HG02763 (cell line): ENCODE measurements at regions not wholly inside any gene's neighbourhood (a gene's known extent, or its start where the extent isn't known, plus 50 kb on each side); places are given as distances from the start of the nearest gene placed in this dataset.

Experiments
- ATAC-seq: cut with Tn5 transposase; IDR thresholded peaks from one replicate; pipeline ENCODE4 v1.9.1; 2021; ENCODE audit warnings: mild to moderate bottlenecking, moderate library complexity; ENCODE audit not compliant: unreplicated experiment

GRCh38 chr1:232484856-232485255 is 145.1 kb downstream of the SIPA1L2 start:
- no peak for ATAC-seq

GRCh38 chr1:232483826-232484225 is 146.1 kb downstream of the SIPA1L2 start:
- no peak for ATAC-seq

DNA sequence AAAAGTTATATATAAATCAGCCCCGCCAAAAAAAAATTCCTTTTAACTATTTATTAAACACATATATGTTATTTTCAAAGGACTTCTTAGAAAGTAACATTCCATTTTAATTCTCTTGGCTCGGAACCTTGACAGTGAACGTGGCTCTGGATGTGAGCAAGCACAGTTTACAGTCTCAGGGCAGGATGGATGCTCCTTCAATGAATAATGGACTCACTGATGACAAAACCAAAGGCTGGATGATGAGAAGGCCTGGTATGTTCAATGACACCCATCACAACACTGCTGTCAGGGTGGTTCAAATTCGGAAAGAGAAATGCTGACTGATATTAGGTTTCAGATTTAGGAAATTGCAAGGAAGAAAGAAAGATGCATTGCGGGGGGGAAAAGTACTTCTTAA is 148.8 kb downstream of the SIPA1L2 start:
- ATAC-seq = no peak

DNA sequence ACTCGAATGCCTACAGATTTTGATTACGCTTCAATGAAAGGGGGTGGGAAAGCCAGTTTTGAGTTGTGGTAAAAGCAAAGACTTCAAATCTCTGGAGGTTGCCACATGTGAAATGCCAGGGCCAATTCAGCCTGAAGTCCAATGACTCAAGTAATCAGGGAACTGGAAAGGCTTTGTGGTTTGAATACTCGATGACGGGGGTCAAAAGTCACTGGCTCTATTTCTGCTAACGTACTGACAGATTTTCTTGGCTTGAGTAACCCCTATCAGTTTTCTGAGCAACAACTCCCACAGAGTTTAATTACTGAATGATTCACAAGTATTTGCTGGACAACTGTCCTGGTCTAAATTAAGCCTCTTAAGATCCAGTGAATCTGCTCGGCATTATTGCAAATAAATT is 152.2 kb downstream of the SIPA1L2 start:
- ATAC-seq = no peak

DNA sequence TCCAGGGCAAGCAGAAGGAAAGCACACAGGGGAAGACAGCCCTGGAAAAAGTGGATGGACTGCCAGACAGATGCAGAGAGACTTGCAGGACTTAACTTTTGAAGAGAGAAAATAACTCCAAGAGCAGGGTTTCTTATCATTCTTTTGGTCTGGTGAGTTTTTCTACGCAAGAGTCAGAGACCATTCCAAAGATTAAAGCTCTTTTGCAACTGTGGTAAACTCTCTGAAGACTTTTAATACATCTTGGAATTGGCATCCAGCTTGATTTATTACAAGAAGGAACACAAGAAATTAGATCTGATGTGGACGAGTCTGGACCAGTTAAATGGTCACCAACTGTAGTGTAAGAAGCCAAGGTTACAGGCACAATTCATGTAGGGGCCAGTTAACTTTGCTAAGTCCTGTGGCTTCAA is 153.4 kb downstream of the SIPA1L2 start:
- no peak for ATAC-seq

DNA sequence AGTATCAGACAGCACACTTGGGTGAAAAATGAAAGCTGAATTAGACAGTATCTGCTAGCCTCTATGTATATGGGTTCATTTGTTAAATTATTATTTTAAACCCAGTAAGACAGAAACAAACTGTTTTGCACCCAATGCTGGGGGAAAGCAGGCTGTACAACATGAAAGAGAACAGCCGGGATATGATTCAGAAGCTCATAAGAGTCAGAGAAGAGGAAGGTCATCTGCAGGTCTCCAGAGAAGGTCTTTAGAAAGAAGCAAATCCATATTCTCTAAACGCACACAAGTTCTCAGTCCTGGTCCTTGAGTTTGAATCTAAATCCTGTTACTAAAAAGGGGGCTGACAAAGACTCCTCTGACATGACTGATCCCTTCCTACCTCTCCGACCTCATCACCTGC is 155.1 kb downstream of the SIPA1L2 start:
- no peak for ATAC-seq

DNA sequence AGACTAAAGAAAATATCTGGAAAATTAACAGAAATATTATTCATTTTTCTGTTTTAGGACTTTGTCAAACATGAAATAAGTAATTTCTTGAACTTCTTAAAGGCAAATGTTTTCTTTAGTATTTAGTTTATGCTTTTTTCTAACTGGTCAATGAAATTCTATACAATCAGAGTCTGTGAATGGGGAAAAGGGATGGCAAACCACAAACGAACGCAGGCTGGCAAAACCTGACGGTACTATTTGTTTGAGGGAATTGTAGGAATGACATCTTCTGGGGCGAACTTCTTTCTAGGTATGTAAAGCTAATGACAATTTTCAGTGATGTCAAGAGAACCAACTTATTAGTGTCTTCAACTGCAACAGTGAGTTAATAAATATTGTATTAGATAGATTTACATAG is 156.0 kb downstream of the SIPA1L2 start:
- ATAC-seq = no peak

DNA sequence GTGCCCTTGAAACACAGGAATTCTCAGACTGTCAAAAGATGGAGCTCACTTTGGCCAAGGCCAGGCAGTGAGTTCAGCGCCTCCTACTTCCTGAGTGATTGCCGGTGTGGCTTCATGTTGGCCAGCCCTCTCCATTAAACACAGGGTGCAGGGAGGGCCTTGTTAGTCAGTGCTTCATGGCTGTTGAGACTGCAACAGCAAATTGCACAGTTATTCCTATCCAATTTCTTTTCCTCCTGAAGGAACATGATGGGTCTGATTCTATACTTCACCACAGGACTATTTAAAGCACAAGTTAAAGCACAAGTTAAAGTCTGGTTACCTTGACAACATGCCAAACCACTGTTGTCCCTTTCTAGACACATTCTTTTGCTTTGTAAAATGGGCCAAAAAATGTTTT is 156.6 kb downstream of the SIPA1L2 start:
- no peak for ATAC-seq

DNA sequence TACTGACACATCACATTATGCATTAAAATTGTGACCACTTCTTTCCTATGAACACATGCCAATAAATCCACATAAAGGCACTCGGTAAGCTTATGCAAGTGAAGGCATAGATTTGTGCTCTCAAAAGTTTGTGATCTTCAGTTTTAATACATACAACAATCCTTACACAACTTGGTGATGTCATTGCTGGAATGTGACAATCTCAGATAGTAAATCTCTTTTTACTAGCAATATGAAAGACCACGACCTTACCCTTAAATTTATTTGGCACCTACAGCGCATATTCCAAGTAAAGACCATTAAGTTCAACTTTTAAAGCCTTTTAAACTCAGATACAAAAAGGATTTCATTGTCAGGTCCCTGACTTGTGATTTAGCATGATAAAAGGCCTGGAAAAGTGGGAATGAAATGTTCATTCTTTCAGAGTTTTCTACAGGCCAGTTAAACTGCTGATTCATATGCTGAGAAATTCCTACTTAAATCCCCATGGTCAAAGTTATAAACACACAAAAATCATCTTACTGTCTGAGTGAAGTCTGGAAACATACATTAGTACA is 157.4 kb downstream of the SIPA1L2 start:
- ATAC-seq = no peak

GRCh38 chr1:232471250-232471649 is 158.7 kb downstream of the SIPA1L2 start:
- ATAC-seq = no peak

- no peak for ATAC-seq
Observed at GRCh38 chr1:232470711-232471110, 159.2 kb downstream of the SIPA1L2 start.

GRCh38 chr1:232468249-232468648 is 161.7 kb downstream of the SIPA1L2 start:
- ATAC-seq = no peak

GRCh38 chr1:232467073-232467760 is 162.7 kb downstream of the SIPA1L2 start:
- ATAC-seq = no peak

DNA sequence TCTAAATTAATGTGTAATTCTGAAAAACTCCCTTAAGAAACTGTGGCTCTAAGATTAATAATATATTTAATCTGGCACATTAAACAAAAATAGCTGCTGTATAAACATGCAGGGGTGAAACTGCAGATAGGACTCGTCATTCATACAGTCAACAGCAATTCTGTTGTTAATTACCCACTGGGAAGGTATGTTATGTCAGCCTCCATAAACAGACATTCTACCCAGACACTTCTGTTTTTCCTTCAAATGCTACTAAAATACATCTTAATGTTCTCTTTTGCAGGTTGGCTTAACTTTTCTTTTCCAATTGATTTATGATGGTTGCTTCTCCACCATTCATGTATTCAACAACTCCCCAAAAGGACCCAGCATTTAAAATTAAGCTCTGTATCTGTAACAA is 165.6 kb downstream of the SIPA1L2 start:
- ATAC-seq = no peak

- ATAC-seq = no peak
Observed at GRCh38 chr1:232463225-232463624, 166.7 kb downstream of the SIPA1L2 start.

- no peak for ATAC-seq
Observed at GRCh38 chr1:232462213-232462612, 167.7 kb downstream of the SIPA1L2 start.

DNA sequence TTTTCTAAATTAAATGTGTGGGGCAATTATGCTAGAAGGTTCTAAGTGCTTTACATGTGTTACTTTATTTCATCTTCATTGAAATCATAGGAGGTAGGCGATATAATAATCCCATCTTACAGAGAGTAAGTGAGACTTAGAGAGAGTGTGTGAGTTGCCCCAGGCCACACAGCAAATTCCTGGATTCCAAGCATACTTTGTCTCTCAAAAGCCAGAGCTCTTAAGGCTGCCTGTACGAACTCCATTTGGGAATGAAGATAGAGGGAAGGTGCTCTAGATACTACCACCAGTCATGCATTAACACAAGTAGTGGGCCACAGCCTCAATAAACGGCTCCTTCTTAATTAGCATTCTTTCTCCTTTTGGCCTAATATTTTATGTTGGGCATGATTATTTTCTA is 170.1 kb downstream of the SIPA1L2 start:
- ATAC-seq = no peak

DNA sequence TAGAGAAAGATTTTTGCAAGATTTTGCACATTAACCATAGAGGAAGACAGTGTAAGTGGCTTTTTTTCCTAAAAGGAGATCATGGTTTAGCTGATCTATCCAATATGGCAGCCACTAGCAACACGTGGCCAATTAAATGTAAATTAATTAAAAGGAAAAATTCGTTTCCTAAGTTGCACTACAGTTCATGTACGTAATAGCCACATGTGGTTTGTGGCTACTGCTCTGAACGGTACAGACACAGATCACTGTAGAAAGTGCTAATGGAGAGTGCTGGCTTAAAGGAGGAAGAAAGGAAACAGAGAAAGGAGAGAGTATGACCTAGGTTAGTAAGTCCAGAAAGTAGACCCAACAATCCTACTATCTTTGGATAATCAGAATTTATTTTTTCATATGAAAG is 170.8 kb downstream of the SIPA1L2 start:
- ATAC-seq = no peak

DNA sequence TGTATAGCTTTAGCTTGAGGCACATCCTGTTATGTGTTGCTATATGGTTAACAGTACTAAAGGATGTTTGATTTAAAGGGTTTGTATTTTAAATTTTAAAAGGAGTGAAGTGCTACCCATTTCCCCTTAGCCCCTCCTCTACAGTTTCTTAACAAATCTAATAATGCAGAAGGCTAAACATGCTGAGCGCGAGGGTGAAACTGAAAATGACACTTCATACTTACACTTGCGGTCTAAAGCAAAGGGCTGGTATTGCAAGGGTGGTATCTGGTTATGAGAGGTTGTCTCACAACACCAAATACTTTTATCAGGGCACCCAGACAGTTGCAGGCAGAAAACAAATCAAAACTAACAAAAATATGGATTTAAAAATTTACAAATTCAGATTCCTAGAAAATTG is 172.3 kb downstream of the SIPA1L2 start:
- peak; percentile 92 for ATAC-seq

DNA sequence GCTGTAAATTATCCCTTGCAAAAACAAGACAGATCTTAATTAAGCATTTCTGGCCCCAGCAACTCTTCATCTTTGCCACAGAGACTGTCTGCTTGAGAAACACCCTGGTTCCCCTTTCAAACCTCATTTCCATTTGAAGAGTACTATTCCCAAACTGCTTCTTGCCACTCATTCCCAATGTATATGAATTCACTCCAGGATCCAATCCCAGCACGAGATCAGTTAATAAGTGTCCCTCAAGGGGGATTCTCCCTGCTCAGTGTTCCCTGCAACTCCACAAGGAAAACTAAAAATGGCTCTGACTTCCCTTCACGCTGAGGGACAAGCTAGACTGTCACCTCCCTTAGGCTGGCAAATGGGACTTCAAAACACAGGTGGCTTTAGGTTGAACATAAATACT is 173.2 kb downstream of the SIPA1L2 start:
- no peak for ATAC-seq

DNA sequence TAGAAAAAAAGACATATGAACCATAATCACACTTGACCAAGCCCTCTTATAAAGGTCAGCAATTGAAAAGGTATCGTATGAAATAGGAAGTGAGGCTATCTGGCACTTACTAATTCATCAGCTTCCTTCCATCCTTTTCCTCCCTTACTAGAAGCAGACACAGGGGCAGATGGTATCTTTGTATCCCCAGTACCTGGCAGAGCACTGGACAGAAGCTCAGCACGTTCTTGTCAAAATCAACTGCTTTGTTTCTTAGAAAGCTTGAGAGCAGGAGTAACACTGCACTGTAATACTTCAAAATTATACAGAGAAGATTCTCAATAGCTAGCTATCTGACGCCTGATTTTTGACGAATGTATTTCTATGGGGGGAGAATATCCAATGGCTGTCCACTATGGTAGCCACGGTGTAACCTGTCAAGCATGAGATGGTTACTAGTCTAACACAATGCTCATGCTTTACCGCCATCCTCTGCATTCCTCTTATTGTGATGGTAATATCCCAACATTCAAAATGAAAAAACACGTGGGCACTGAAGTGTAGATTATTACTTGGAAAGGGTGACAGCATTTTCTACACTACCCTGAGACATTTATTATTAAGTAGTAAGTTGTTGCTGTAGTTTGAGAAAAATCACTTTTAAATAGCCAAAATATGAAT is 175.6 kb downstream of the SIPA1L2 start:
- ATAC-seq = no peak

GRCh38 chr1:232452736-232453440 is 177.0 kb downstream of the SIPA1L2 start:
- no peak for ATAC-seq
